ENCODE measurements at regions not wholly inside any gene's neighbourhood (a gene's known extent, or its start where the extent isn't known, plus 50 kb on each side); places are given as distances from the start of the nearest gene placed in this dataset.
"Not testable (repeated sequence)": the region's sequence is repeated elsewhere in the genome, so short reads cannot be mapped to it uniquely, and the experiment has no call there.

DNA sequence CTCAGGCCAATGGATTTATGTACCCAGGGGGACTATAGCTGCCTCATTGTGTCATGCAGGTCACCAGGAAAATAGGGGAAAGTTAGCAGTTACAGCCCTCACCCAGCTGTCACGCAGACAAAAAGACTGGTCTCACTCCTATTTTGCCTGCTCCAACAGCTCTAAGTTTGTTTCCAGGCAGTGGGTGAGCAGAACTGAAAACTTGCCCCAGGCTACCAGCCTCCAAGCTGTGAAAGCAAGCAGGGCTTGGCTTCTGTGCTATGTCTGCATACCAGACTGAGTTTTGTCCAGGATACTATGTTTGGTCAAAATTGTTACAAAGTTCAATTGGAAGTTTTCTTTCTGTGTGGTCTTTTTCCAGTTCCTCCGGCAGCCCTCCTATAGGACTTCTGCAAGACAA lies 628.4 kb downstream of the FAM133A start:
- CTCF ChIA-PET = no interaction called here
- H3K27me3 Mint-ChIP-seq (ENCODE audit: low read depth) = no peaks in the 10 kb centered on the region
- H3K4me1 Mint-ChIP-seq = peaks cover 5% of the 10 kb centered on the region
- POLR2A ChIA-PET = no interaction called here
- no peak overlapping the region for H3K4me3 Mint-ChIP-seq
- peaks cover 62% of the 10 kb centered on the region for H3K9me3 Mint-ChIP-seq
- ATAC-seq (no peak), DNase-seq (ENCODE audit: low spot score) (no peak)
- H3K36me3 Mint-ChIP-seq = peaks cover 60% of the 10 kb centered on the region
- no peak overlapping the region for H3K27ac Mint-ChIP-seq
- TF ChIP-seq USF1 (CRISPR knock-in tag; IDR thresholded peaks at IDR 0.05) (no peak), JUN (CRISPR knock-in tag; IDR thresholded peaks at IDR 0.05) (no peak), ELF4 (CRISPR knock-in tag; IDR thresholded peaks at IDR 0.05; ENCODE audit: low read depth) (no peak), ESRRA (CRISPR knock-in tag; IDR thresholded peaks at IDR 0.05; ENCODE audit: borderline replicate concordance) (no peak), MYBL2 (CRISPR knock-in tag; IDR thresholded peaks at IDR 0.05) (no peak)
- TF ChIP-seq, protein P1, sequence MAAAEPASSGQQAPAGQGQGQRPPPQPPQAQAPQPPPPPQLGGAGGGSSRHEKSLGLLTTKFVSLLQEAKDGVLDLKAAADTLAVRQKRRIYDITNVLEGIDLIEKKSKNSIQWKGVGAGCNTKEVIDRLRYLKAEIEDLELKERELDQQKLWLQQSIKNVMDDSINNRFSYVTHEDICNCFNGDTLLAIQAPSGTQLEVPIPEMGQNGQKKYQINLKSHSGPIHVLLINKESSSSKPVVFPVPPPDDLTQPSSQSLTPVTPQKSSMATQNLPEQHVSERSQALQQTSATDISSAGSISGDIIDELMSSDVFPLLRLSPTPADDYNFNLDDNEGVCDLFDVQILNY (CRISPR knock-in tag; IDR thresholded peaks at IDR 0.05) = no peak

GRCh38 chrX:94329182-94329581 lies 655.2 kb downstream of the FAM133A start:
- Mint-ChIP-seq H3K27me3 (ENCODE audit: low read depth) (no peaks in the 10 kb centered on the region), H3K4me1 (peaks cover 8% of the 10 kb centered on the region), H3K36me3 (peaks cover 4% of the 10 kb centered on the region), H3K4me3 (no peak overlapping the region), H3K27ac (no peak overlapping the region), H3K9me3 (peaks cover 12% of the 10 kb centered on the region)
- ChIA-PET POLR2A (no interaction called here), CTCF (no interaction called here)
- TF ChIP-seq CDX4 (CRISPR knock-in tag; IDR thresholded peaks at IDR 0.05; ENCODE audit: borderline replicate concordance) = no peak
- TF ChIP-seq ZBTB43 (CRISPR knock-in tag; IDR thresholded peaks at IDR 0.05) = no peak
- no peak for TF ChIP-seq IRF2 (CRISPR knock-in tag; IDR thresholded peaks at IDR 0.05; ENCODE audit: borderline replicate concordance, low read depth)
- TF ChIP-seq ZNF317 (CRISPR knock-in tag; IDR thresholded peaks at IDR 0.05; ENCODE audit: borderline replicate concordance, low read depth) = no peak
- TF ChIP-seq NFE2L1 (CRISPR knock-in tag; IDR thresholded peaks at IDR 0.05) = no peak
- TF ChIP-seq NFYB (CRISPR knock-in tag; conservative IDR thresholded peaks at IDR 0.05; ENCODE audit: low read depth) = no peak
- no peak for TF ChIP-seq RELA (CRISPR knock-in tag; IDR thresholded peaks at IDR 0.05; ENCODE audit: borderline replicate concordance)
- DNase-seq (ENCODE audit: low spot score) = no peak
- ATAC-seq = no peak

DNA sequence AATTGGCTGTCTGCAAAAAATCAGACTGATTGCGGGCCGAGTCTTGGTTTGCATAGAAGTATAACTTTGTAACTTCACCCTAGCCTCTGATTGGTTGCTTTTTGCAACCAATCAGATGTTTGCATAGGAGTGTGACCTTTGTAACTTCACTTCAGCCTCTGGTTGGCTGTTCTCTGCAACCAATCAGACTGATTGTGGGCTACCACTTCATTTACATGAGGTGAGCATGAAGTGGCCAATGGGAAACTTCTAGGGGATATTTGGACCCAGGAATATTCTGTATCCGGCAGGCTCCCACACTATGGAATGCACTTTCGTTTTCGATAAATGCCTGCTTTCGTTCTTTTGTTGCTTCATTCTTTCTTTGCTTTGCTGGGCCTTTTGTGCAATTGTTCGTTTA lies 667.7 kb downstream of the FAM133A start:
- H3K27ac Mint-ChIP-seq; H3K9me3 Mint-ChIP-seq; H3K4me3 Mint-ChIP-seq; H3K27me3 Mint-ChIP-seq (ENCODE audit: low read depth); H3K4me1 Mint-ChIP-seq; POLR2A ChIA-PET; DNase-seq (ENCODE audit: low spot score); H3K36me3 Mint-ChIP-seq; CTCF ChIA-PET; ATAC-seq: not testable (repeated sequence)

DNA sequence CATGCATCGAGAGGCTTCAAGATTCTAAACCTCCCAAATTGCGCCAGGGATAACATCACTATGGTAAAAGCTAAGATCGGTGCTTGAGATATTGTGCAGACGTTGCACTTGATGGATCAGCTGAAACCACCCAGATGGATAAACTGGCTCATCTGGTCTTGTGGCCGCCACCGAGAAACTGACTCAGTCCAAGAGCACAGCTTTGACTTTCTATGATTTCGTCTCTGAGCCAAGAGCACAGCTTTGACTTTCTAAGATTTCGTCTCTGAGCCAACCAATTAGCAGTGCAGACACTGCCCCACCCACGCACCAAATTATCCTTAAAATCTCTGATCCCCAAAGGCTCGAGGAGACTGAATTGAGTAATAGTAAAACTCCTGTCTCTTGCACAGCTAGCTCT lies 687.2 kb downstream of the FAM133A start:
- DNase-seq (ENCODE audit: low spot score) = no peak
- ATAC-seq = no peak
- Mint-ChIP-seq H3K9me3 (peaks cover 14% of the 10 kb centered on the region), H3K27ac (no peak overlapping the region), H3K27me3 (ENCODE audit: low read depth) (no peaks in the 10 kb centered on the region), H3K36me3 (peaks cover 19% of the 10 kb centered on the region), H3K4me3 (no peak overlapping the region), H3K4me1 (peaks cover 30% of the 10 kb centered on the region)
- ChIA-PET POLR2A (no interaction called here), CTCF (no interaction called here)
- TF ChIP-seq NFYB (CRISPR knock-in tag; conservative IDR thresholded peaks at IDR 0.05; ENCODE audit: low read depth) (no peak), ZNF425 (CRISPR knock-in tag; conservative IDR thresholded peaks at IDR 0.05) (no peak), ZNF138 (CRISPR knock-in tag; conservative IDR thresholded peaks at IDR 0.05) (no peak), TEAD4 (CRISPR knock-in tag; IDR thresholded peaks at IDR 0.05) (no peak), CBFB (CRISPR knock-in tag; IDR thresholded peaks at IDR 0.05; ENCODE audit: low read depth) (no peak), KAT7 (CRISPR knock-in tag; IDR thresholded peaks at IDR 0.05; ENCODE audit: borderline replicate concordance) (no peak), NFE2L1 (CRISPR knock-in tag; IDR thresholded peaks at IDR 0.05) (no peak), ATF3 (CRISPR knock-in tag; conservative IDR thresholded peaks at IDR 0.05) (no peak), ZNF232 (CRISPR knock-in tag; IDR thresholded peaks at IDR 0.05) (no peak), ZNF121 (CRISPR knock-in tag; IDR thresholded peaks at IDR 0.05) (no peak), ZNF219 (CRISPR knock-in tag; IDR thresholded peaks at IDR 0.05; ENCODE audit: borderline replicate concordance) (no peak)
- TF ChIP-seq, protein P2, sequence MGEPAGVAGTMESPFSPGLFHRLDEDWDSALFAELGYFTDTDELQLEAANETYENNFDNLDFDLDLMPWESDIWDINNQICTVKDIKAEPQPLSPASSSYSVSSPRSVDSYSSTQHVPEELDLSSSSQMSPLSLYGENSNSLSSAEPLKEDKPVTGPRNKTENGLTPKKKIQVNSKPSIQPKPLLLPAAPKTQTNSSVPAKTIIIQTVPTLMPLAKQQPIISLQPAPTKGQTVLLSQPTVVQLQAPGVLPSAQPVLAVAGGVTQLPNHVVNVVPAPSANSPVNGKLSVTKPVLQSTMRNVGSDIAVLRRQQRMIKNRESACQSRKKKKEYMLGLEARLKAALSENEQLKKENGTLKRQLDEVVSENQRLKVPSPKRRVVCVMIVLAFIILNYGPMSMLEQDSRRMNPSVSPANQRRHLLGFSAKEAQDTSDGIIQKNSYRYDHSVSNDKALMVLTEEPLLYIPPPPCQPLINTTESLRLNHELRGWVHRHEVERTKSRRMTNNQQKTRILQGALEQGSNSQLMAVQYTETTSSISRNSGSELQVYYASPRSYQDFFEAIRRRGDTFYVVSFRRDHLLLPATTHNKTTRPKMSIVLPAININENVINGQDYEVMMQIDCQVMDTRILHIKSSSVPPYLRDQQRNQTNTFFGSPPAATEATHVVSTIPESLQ (CRISPR knock-in tag; IDR thresholded peaks at IDR 0.05) = no peak

Measured in WTC11 (cell line).